SK-N-SH treated with all-trans-retinoic acid at 6 μM for 48 hours (cell line): ENCODE measurements at regions not wholly inside any gene's neighbourhood (a gene's known extent, or its start where the extent isn't known, plus 50 kb on each side); places are given as distances from the start of the nearest gene placed in this dataset.

ENCODE experiments used
- OSR1 ChIP-seq: fragments of 250-450 bp; sonication (Bioruptor Pico); IDR thresholded peaks from 2 replicates; pipeline ENCODE4 v1.8.0; 2022; ENCODE audit warnings: moderate library complexity, mild to moderate bottlenecking, inconsistent platforms
- TOX ChIP-seq: fragments of 250-450 bp; sonication (Bioruptor Pico); IDR thresholded peaks from 2 replicates; pipeline ENCODE4 v1.8.0; 2021; ENCODE audit warnings: mild to moderate bottlenecking, moderate library complexity, borderline replicate concordance

- no peak for TF ChIP-seq OSR1 (CRISPR knock-in tag)
- no peak for TF ChIP-seq TOX (CRISPR knock-in tag)
Measured at GRCh38 chr6:93017626-93018025, 401.7 kb downstream of the EPHA7 start.
